Stimulated activated CD4-positive, alpha-beta T cell treated with anti-CD3 and anti-CD28 coated beads, Interleukin-12 subunit alpha, Interleukin-12 subunit beta, amount 100 ng/mL, for 24 hours (primary cell): ENCODE measurements at regions not wholly inside any gene's neighbourhood (a gene's known extent, or its start where the extent isn't known, plus 50 kb on each side); places are given as distances from the start of the nearest gene placed in this dataset.

Experiments
- DNase-seq, 2 experiments: peaks; one replicate each; pipeline ENCODE4 v3.0.0-alpha.2; 2020; ENCODE audit warnings: low read depth in 2 of 2

GRCh38 chr16:7097518-7097917 is 235.1 kb upstream of the RBFOX1 start:
- DNase-seq = no peak

GRCh38 chr16:7093511-7093910 is 239.1 kb upstream of the RBFOX1 start:
- no peak for DNase-seq

GRCh38 chr16:7090628-7091115 is 242.0 kb upstream of the RBFOX1 start:
- DNase-seq = no peak

- no peak for DNase-seq
These were observed 242.9 kb upstream of the RBFOX1 start for GRCh38 chr16:7089751-7090150.

- DNase-seq = no peak
These were observed 243.9 kb upstream of the RBFOX1 start for GRCh38 chr16:7088711-7089110.

- no peak for DNase-seq
These were observed 245.6 kb upstream of the RBFOX1 start for GRCh38 chr16:7086822-7087616.

GRCh38 chr16:7085776-7086175 is 246.9 kb upstream of the RBFOX1 start:
- no peak for DNase-seq

- no peak for DNase-seq
These were observed 249.5 kb upstream of the RBFOX1 start for GRCh38 chr16:7083096-7083495.

- DNase-seq = no peak
These were observed 255.0 kb upstream of the RBFOX1 start for GRCh38 chr16:7077636-7078035.

- DNase-seq = no peak
These were observed 257.9 kb upstream of the RBFOX1 start for GRCh38 chr16:7074715-7075114.

- no peak for DNase-seq
These were observed 275.2 kb upstream of the RBFOX1 start for GRCh38 chr16:7057458-7057857.

- DNase-seq = no peak
These were observed 277.2 kb upstream of the RBFOX1 start for GRCh38 chr16:7055443-7055842.

GRCh38 chr16:7051591-7052349 is 280.9 kb upstream of the RBFOX1 start:
- DNase-seq = no peak

- DNase-seq = no peak
These were observed 288.3 kb upstream of the RBFOX1 start for GRCh38 chr16:7044331-7044730.

- no peak for DNase-seq
These were observed 294.2 kb upstream of the RBFOX1 start for GRCh38 chr16:7038475-7038874.

- no peak for DNase-seq
These were observed 295.1 kb upstream of the RBFOX1 start for GRCh38 chr16:7037495-7037894.

- DNase-seq = no peak
These were observed 301.6 kb upstream of the RBFOX1 start for GRCh38 chr16:7031031-7031430.

GRCh38 chr16:7027401-7027800 is 305.2 kb upstream of the RBFOX1 start:
- DNase-seq = no peak

- DNase-seq = no peak
These were observed 306.0 kb upstream of the RBFOX1 start for GRCh38 chr16:7026639-7027038.

- peak in 1 of 2 experiments; percentile 33 for DNase-seq
These were observed 306.9 kb upstream of the RBFOX1 start for GRCh38 chr16:7025616-7026190.

GRCh38 chr16:7021653-7022275 is 310.9 kb upstream of the RBFOX1 start:
- DNase-seq = no peak

GRCh38 chr16:7017006-7017662 is 315.5 kb upstream of the RBFOX1 start:
- no peak for DNase-seq
